ENCODE measurements at regions not wholly inside any gene's neighbourhood (a gene's known extent, or its start where the extent isn't known, plus 50 kb on each side); places are given as distances from the start of the nearest gene placed in this dataset.

- no peak for DNase-seq
Observed at GRCh38 chrX:139287155-139287924, 243.2 kb upstream of the F9 start.

DNA sequence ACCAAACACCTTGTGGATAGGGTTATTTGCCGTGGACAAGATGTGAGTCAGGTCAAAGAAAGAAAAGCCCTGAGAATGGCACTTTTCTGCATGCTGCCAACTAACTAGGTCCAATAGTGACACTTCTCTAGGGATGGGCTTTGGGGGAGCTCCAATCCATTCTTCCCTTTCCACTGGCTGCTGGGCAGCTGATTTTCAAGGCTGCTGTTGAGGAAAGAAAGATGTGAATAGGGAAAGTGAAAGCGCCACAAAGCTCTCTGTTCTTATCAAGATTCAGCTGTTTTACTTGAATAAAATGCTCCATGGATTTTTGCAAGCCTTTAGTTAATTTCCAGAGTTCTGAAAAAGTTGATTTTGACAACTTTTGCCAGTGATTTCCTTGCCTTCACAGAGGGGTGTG lies 244.2 kb upstream of the F9 start:
- no peak for DNase-seq

GRCh38 chrX:139267851-139268250 lies 262.7 kb upstream of the F9 start:
- DNase-seq = no peak

- DNase-seq = no peak
Observed at GRCh38 chrX:139246295-139246694, 284.2 kb upstream of the F9 start.

DNA sequence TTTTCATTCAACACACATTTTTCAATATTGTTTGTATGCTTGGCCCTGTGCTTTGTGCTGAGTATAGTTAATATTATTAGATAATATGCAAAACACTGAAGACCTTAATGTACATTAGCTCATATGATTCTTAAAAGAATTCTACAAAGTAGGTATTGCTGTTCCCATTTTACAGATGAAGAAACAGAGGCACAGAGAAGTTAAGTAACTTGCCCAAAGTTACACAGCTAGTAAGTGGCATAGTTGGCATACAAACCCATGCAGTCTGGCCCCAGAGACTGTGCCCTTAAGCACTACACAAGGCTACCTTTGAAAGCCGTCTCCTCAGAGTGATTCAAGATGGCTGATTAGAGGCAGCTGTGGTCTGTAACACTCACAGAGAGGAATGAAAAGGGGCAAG lies 293.4 kb upstream of the F9 start:
- DNase-seq = no peak

- no peak for DNase-seq
Observed at GRCh38 chrX:139234898-139235297, 295.6 kb upstream of the F9 start.

DNA sequence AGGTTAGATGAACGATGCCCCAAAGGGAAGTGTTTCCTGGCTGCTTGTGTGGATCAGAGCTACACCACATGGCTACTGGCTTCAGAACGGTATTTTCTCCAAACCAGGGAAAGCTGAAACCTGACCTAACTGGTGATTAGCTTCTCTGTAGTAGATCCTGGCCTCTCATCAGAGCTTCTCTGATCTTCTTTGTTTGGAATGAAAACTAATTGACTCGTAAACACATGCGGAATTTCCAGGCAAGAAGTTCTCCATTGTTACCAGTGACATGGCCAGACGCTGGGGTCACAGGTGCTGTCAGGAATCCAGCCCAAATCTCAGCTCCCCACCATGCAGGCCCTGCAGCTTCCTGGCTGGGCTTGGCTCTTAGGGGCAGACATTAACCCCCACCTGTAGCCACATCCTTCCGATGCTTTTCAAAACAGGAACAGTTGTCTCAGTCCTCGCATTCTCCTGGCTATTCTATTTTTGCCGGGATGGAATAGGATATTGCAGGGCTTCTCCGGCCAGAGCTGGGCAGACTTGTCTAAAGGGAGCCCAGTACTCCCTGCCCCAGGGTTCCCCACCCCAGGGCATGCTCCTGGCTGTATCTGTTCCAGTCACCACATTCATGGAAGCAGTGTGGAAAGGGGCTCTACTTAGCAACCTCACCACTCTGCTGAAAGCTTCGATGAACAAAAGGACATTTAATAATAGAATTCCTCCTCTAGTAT lies 305.4 kb upstream of the F9 start:
- no peak for DNase-seq

DNA sequence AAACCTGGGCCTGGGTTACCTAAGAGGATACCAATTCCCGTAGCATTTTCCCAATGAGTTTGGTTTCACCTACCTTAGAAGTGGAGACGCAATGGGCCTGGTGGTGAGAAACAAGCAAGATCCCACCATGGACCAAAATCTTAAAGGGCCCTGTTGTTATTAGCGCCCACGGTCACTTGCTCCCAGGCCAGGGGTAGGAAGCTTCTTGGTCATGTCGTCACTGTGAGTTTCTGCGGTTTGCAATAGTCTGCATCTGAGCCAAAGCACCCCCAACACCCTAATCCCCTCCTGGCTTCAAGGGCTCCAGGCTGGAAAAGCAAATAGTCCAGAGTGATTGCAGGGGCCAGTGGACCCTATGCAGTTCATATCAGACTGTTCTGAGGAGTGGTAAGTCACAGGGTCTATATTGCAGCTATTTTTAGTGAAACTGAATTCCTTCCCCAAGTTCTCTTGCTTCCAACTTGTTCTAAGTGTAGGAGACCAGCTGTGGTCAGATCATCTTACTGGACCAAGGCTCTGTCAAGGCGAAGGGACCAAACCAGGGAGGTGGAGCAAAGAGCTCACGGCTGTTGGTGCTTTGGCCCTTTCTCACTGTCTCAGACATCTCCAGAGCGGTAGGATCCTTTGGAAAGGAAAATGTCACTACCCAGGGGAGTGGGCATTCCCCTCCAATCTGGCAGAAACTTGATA lies 307.9 kb upstream of the F9 start:
- no peak for DNase-seq

- DNase-seq = no peak
Observed at GRCh38 chrX:139213241-139213709, 317.3 kb upstream of the F9 start.

- no peak for DNase-seq
Observed at GRCh38 chrX:139211568-139212182, 318.9 kb upstream of the F9 start.

GRCh38 chrX:139209342-139209741 lies 321.2 kb upstream of the F9 start:
- DNase-seq = no peak

- DNase-seq = no peak
Observed at GRCh38 chrX:139207655-139208054, 322.9 kb upstream of the F9 start.

- DNase-seq = no peak
Observed at GRCh38 chrX:139206914-139207313, 323.6 kb upstream of the F9 start.

DNA sequence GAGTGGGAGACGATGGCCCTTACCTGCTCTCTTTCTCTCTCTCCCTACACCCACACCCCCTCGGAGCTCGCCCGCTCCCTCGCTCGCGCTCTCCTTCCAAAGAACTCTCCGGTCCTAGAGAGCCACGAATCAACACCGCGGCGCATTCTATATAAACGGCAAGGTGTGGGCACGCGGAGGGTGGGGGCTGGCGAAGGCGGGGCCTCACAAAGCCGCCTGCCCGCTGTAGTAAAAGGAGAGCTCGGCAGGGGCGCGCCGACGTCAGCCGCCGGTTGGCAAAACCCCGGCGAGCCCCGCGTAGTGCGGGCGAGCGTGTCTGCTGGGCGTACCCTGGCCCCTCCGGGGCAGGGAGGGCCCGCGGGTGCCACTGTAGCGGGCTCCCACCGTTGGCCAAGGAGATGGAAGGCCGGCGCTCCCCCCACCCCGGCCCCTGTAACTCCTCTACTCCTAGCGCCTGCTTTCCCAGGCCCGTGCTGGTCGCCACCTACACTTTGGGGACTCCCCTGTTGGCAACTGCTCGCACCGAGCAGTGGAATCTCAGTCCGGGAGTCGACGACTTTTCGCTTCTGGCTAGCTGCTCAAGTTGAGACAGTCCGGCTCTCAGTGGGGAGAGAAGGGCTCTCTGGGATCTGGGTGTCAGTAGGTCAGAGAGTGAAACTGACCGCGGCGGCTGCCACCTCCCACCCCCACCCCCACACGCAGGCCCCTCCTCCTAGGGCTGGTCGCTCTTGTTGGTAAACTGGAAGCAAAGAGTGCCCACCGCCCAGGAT lies 325.5 kb upstream of the F9 start:
- no peak for DNase-seq

- no peak for DNase-seq
Observed at GRCh38 chrX:139204571-139204897, 326.0 kb upstream of the F9 start.

DNA sequence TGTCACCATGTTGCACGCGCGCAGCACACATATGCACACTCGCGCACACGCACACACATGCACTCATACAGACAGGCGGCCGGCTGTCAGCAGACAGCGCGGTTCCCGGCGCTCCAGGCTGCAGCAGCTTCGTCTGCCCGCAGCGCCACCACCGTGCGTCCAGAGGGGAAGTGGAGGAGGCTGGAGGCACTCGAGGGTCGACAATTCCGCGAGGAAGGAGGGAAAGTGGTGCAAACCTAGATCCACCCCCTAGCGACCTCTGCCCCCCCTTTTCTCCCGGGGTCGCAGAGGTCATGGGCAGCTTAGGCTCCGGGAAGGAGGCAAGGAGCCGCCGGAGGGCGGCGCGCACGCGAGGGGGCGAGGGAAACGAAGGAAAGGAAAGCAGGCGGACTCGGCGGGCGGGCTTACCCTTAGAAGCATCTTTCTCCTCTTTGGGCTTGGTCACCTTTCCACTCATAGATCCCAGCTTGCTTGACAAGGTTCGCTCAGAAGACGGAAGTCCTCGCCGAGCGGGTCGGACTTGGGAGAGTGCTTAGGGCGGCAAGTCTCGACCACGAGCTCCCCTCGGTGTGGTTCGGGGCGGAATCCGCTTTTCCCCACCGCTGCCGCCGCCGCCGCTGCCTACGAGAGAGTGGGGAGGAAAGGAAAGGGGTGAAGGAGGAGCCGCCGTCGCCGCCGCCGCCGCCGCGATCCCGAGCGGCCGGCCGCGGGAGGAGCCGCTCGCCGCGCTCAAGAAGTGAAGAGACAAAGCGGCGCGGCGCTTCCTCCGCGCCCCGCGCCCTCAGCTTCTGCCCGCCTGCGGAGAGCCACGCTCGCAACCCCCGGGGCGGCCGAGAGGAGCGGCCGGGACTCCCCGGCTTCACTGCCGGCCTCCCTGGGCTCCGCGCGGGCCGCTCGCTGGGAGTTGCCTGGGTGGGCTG lies 326.6 kb upstream of the F9 start:
- no peak for DNase-seq

DNA sequence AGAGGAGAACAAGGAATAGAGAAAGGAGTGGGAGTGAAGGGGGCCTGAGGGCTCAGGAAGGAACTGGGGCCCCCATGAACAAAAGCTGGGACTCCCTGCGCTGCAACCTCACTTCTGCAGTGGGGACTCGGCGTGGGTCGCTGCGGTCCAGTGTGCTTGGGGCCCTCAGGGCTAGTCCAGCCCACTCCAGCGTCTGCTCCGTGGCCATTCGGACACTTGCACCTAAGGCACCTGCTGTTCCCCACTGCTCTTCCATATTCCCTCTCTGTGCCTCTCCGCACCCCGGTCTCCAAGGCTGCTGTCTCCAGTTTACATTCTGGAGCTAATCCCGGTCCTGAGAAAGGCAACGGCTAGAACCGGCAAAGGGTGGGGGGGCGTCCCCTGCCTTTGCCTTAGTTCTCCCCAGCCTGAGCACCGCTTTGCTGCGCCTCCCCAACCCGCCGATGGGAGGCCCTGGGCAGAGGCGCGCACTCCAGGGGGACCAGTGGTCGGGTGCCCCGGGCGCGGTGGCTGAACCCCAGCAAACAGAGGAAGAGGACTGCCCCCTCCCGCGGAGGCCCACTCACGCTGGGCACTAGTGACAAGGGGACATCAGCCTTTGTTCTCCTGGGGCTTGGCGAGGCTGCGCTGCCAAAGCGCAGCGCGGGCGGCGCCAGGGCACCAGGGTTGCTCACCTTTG lies 327.7 kb upstream of the F9 start:
- DNase-seq = no peak

DNA sequence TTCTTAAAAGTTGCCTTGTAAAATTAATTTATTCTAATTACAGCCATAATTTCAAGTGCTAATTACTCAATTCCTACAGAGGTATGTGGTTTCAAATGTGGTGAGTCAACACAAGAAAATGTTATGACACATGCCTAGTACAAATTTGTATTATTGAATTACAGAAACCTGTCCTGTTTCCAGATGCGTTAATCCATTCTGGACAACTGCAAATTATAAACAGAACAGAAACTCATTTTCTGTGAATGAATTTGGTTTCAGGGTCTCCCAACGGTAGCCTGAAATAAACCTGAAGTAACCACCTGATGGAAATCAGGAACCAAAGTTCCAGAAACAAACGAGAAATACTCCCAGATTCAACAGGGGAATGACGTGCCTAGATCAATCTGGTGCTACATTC lies 328.6 kb upstream of the F9 start:
- DNase-seq = no peak

GRCh38 chrX:139200793-139201192 lies 329.7 kb upstream of the F9 start:
- DNase-seq = no peak

DNA sequence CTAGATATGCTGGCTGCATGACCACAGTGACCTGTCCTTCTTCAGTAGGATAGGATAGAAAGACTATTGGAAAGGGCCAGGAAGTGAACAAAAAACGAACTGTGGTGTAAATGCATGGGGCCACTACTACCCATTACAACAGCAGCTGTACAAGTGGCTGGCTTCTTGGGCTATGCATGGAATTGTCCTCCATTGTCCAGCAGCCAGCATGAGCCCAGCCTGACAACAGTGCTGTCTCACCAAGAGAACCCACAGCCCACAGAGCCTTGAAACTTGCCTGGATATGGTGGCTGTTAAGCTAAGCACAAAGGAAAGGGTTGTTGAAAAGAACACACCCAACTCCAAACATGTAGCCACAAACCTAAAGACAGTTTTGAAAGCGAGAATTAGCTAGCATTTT lies 330.2 kb upstream of the F9 start:
- no peak for DNase-seq

DNA sequence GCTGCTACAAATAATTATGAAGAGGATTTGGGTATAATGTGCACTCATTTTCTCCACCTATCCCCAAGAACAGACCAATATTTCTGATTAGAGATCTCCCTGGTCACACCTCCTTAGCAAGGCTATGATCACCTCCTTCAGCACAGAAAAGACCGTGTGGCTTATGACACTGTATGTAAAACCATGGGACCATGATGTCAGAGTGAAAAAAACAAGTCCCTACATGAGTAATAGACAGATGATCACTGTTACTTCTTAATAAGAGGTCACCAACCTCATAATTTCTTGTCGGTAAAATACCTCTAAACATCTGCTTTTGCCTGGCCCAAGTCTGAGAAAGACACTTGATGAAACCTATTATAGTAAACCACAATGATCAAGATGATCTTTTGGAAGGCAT lies 330.6 kb upstream of the F9 start:
- DNase-seq = no peak

Measured in AML-193 (cell line).